Suprapubic skin (tissue), 4 donors: ENCODE measurements at regions not wholly inside any gene's neighbourhood (a gene's known extent, or its start where the extent isn't known, plus 50 kb on each side); places are given as distances from the start of the nearest gene placed in this dataset.

Experiments used
- DNase-seq, 2 donors: peaks; one replicate each; pipeline ENCODE4 v3.0.0-alpha.2; 2019; ENCODE audit warnings: low spot score in 2 of 2
- H3K27ac ChIP-seq: fragments of 200-600 bp; sonication (generic); one replicate; pipeline ENCODE4 v1.5.1; 2019
- H3K27me3 ChIP-seq: fragments of 200-600 bp; sonication (generic); one replicate; pipeline ENCODE4 v1.5.1; 2019
- H3K36me3 ChIP-seq: fragments of 200-600 bp; sonication (generic); one replicate; pipeline ENCODE4 v1.5.1; 2019
- H3K4me1 ChIP-seq: fragments of 200-600 bp; sonication (generic); one replicate; pipeline ENCODE4 v1.5.1; 2019
- H3K4me3 ChIP-seq: fragments of 200-600 bp; sonication (generic); one replicate; pipeline ENCODE4 v1.5.1; 2019; ENCODE audit warnings: mild to moderate bottlenecking
- H3K9me3 ChIP-seq: fragments of 200-600 bp; sonication (generic); one replicate; pipeline ENCODE4 v1.5.1; 2019
- EP300 ChIP-seq: sonication (generic); formaldehyde crosslinking; IDR thresholded peaks from one replicate; pipeline ENCODE4 v1.6.1; 2017; ENCODE audit warnings: antibody characterized with exemption
- POLR2A ChIP-seq, 2 donors: fragments of 450-650 bp; IDR thresholded peaks; one replicate each; pipeline ENCODE4 v1.6.1; 2017; ENCODE audit warnings: antibody characterized with exemption in 2 of 2, mild to moderate bottlenecking in 2 of 2, moderate library complexity in 2 of 2
- POLR2AphosphoS5 ChIP-seq, 3 donors: sonication (generic); formaldehyde crosslinking; IDR thresholded peaks; one replicate each; pipeline ENCODE4 v1.6.1; 2017; ENCODE audit warnings: antibody characterized with exemption in 3 of 3
- WGBS: methylation state at CpG from one replicate; pipeline ENCODE4 v1.1.5; 2018; 5-methylcytosine and 5-hydroxymethylcytosine counted together
- TF ChIP-seq, protein P1 (sequence below), 2 donors: fragments of 200-600 bp in 1 of 2; fragments of 450-650 bp in 1 of 2; sonication (generic) in 1 of 2; IDR thresholded peaks; one replicate each; pipeline ENCODE4 v1.5.1; 2016 to 2019; ENCODE audit warnings: antibody characterized with exemption in 2 of 2, mild to moderate bottlenecking in 1 of 2, moderate library complexity in 1 of 2

DNA sequence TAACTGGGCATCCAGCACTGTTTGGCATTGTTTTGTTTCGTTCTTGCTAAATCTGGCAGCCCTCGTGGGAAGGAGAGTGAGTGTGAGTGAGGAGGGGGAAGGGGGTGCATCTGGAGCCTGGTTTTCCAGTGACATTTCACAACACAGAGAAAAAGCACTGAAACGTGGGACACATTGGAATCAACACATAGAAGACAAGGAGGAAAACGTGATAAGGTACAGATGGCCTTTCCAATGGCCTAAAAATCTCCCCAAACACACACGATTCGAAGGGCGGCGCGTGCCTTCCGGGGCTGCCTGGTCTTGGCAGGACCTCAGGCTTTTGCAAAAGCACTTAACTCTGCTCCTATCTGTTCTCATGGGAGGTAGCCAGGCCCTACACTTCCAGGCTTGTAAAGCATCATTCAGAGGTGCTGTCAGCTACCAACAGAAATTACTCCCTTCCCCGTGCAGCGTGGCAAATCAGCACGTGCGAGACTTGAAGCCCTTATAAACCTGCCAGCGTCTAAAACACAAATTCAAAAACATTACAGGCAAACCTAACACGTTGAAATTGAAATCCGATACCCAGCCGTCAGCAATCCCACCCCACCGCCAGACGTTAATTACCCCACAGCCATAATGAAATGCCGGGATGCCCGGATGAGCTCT is 129.4 kb downstream of the OLFM1 start:
- Histone ChIP-seq H3K27me3 (peaks cover 91% of the 10 kb centered on the region), H3K9me3 (no peaks in the 10 kb centered on the region), H3K4me3 (no peak overlapping the region), H3K27ac (no peak overlapping the region), H3K36me3 (no peaks in the 10 kb centered on the region), H3K4me1 (peaks cover 13% of the 10 kb centered on the region)
- peak in 1 of 2 donors; percentile 56 for DNase-seq
- 43% methylated on average over 22 of the region's 22 CpGs for WGBS
- TF ChIP-seq, protein P1, sequence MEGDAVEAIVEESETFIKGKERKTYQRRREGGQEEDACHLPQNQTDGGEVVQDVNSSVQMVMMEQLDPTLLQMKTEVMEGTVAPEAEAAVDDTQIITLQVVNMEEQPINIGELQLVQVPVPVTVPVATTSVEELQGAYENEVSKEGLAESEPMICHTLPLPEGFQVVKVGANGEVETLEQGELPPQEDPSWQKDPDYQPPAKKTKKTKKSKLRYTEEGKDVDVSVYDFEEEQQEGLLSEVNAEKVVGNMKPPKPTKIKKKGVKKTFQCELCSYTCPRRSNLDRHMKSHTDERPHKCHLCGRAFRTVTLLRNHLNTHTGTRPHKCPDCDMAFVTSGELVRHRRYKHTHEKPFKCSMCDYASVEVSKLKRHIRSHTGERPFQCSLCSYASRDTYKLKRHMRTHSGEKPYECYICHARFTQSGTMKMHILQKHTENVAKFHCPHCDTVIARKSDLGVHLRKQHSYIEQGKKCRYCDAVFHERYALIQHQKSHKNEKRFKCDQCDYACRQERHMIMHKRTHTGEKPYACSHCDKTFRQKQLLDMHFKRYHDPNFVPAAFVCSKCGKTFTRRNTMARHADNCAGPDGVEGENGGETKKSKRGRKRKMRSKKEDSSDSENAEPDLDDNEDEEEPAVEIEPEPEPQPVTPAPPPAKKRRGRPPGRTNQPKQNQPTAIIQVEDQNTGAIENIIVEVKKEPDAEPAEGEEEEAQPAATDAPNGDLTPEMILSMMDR (IDR thresholded peaks at IDR 0.05), result no peak
- TF ChIP-seq POLR2AphosphoS5 (IDR thresholded peaks at IDR 0.05) (no peak), EP300 (no peak), POLR2A (IDR thresholded peaks at IDR 0.05) (no peak)

DNA sequence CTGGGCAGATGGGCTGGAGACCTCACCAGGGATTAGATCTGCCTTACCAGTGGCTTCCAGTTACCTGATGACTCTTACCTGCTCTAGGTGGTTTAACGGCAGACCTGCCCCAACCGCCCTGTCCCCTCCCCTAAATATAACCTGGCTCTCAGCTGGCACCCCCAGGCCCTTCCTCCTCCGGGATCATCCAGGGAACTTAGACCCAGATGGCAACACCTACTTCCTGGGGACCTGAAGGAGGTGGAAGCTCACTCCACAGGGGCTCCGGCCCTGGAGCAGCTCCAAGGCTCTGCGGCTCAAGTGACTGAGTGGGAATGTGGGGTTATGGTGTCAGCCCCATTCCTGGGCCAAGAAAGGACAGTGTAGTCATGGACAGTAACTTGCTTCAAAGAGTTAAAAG is 130.4 kb downstream of the OLFM1 start:
- H3K4me1 ChIP-seq, result peaks cover 13% of the 10 kb centered on the region
- WGBS, result 37% methylated on average over 3 of the region's 5 CpGs
- H3K27ac ChIP-seq, result no peak overlapping the region
- no peak for DNase-seq
- TF ChIP-seq POLR2A (IDR thresholded peaks at IDR 0.05) (no peak), POLR2AphosphoS5 (IDR thresholded peaks at IDR 0.05) (no peak), EP300 (no peak)
- TF ChIP-seq, protein P1 (IDR thresholded peaks at IDR 0.05), result no peak
- H3K9me3 ChIP-seq, result no peaks in the 10 kb centered on the region
- peaks cover 96% of the 10 kb centered on the region for H3K27me3 ChIP-seq
- H3K4me3 ChIP-seq, result no peak overlapping the region
- no peaks in the 10 kb centered on the region for H3K36me3 ChIP-seq

DNA sequence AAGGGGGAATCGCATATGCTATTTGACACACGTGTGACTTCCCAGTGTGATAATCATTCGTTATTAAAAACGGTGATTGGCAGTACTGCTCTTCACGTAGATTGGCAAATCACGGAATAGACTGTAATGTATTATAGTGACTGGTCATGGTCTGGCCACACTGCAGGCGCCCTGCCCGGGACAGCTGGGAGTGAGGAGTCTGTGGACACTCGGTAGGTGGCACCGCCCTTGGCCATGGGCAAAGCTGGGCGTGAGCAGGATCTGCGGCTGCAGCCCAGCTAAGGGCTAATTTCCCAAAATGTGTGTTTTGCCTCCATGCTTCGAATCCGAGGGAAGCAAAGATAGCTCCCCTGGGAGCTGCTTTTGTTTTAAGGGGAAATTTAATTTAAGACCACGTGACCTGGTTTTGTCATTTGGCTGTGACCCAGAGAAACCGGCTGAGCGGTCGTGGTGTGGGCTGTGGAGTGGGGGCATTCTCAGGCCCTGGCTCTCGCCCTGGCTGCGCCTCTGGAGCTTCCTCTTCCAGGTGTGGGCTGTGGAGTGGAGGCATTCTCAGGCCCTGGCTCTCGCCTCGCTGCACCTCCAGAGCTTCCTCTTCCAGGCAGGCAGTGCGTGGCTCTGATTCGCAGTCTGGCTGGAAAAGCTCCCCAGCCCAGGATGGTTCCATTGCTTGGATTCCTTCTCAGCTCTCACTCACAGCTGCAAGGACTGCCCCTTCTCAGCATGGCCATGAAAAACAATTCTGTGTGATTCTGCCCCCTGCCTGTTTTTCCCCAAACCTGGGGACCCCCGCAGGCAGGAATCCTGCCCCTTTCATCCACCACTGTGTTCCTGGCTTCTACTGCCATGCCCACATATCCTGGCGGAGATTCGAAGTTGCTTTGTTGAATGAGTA is 131.1 kb downstream of the OLFM1 start:
- peaks cover 96% of the 10 kb centered on the region for H3K27me3 ChIP-seq
- TF ChIP-seq EP300, result no peak
- TF ChIP-seq, protein P1 (IDR thresholded peaks at IDR 0.05), result no peak
- no peak for TF ChIP-seq POLR2AphosphoS5 (IDR thresholded peaks at IDR 0.05)
- no peak for TF ChIP-seq POLR2A (IDR thresholded peaks at IDR 0.05)
- H3K4me1 ChIP-seq, result peaks cover 13% of the 10 kb centered on the region
- 38% methylated on average over 23 of the region's 27 CpGs for WGBS
- DNase-seq, result peak; percentile 29 to 61
- H3K9me3 ChIP-seq, result no peaks in the 10 kb centered on the region
- no peaks in the 10 kb centered on the region for H3K36me3 ChIP-seq
- H3K27ac ChIP-seq, result no peak overlapping the region
- no peak overlapping the region for H3K4me3 ChIP-seq

DNA sequence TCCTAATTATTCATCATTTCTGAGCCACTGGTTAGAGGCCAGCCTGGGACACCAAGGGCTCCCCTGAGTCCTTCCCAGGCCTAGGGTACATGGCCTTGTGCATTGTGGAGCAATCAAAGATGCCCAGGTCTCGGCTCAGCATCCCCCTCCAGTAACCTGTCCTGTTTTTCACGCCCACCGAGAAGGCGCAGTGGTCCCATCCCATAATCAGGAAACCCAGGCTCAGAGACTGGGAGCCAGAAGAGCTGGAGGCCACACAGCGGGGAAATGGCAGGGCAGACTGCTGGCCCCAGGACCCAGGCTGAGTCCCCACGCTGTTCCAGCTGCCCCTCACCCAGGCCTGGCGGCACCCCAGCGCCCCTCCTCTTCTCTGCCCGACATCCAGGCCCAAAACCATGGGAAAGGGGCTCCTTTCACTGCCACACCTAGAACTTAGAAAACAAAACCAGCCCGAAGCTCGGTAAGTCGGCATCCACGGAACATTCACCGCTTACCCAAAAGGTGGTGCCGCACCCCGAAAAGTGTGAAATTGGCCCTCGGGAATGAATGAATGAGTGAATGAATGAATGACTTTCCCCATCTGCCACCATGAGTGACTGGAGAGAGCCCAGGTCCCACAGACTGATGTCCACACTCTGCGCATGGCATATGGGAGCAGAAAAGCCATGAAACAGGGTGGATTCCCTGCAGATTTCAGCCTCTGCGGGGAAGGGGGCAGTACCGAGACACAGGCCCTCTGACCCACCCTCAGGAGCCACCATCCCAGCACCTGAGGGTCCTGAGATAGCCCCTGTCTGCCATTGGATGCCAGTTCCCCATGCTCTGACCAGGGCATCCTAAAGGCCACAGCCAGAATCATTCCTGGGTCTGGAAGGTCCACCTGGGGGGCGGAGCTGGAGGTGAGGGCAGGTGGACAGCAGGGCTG is 132.5 kb downstream of the OLFM1 start:
- no peak overlapping the region for H3K27ac ChIP-seq
- WGBS, result 85% methylated on average over 16 of the region's 21 CpGs
- H3K9me3 ChIP-seq, result no peaks in the 10 kb centered on the region
- DNase-seq, result peak; percentile 29 to 59
- no peak for TF ChIP-seq POLR2AphosphoS5 (IDR thresholded peaks at IDR 0.05)
- peaks cover 13% of the 10 kb centered on the region for H3K4me1 ChIP-seq
- H3K36me3 ChIP-seq, result no peaks in the 10 kb centered on the region
- peaks cover 94% of the 10 kb centered on the region for H3K27me3 ChIP-seq
- H3K4me3 ChIP-seq, result no peak overlapping the region
